ENCODE measurements at regions not wholly inside any gene's neighbourhood (a gene's known extent, or its start where the extent isn't known, plus 50 kb on each side); places are given as distances from the start of the nearest gene placed in this dataset.

GRCh38 chr6:169959136-169960002, 207.9 kb downstream of the ERMARD start:
- DNase-seq (ENCODE audit: low read depth in 1 of 2, low spot score in 1 of 2) = peak in 1 of 2 donors; percentile 24

GRCh38 chr6:169958510-169958909, 207.1 kb downstream of the ERMARD start:
- DNase-seq (ENCODE audit: low read depth in 1 of 2, low spot score in 1 of 2) = no peak

DNA sequence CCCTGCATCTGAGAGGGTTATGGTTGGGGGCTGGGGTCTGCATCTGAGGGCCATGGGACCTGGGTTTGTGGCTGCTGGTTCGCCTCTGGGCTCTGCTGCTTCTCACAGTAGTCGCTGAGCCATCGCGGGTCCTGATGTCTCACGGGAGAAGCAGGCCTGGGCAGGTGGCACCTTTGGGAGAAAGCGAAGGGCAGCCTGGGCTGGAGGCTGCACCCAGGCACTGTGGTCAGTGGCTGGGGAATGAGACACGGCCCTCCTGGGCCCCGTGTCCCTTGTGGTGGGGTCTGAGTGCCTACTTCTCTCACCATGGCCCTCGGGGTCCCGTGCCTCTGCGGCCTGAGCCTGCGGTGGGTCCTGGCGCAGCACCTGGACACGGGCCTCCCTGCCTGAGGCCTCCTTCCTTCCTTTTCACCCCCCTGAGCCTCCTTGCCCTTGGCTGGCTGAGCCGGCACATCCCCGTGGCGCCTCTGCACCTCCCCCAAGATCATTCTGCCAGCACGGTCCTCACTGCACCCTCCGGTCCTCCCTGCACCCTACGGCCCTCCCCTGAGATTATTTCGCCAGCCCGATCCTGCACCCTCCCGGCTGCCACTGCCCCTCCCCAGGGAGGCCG, 206.0 kb downstream of the ERMARD start:
- no peak for DNase-seq (ENCODE audit: low read depth in 1 of 2, low spot score in 1 of 2)

DNA sequence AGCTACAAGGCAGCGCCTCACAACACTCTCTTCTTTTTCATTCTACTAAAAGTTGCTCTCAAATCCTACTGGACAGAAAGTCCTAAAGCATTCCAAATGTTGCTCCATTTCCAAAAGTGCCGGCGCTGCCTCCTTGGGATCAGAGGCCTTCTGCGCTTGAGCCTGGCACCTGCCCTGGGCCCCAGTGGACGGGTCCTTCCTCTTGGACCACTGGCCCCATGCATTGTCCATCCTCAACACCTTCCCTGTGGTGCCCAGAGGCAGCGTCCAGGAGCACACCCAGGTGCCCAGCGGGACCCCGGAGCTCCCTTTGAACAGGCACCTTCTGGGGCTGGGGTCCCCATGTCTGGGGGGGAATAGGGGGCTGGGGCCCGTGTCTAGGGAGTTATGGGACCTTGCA, 205.2 kb downstream of the ERMARD start:
- no peak for DNase-seq (ENCODE audit: low read depth in 1 of 2, low spot score in 1 of 2)

DNA sequence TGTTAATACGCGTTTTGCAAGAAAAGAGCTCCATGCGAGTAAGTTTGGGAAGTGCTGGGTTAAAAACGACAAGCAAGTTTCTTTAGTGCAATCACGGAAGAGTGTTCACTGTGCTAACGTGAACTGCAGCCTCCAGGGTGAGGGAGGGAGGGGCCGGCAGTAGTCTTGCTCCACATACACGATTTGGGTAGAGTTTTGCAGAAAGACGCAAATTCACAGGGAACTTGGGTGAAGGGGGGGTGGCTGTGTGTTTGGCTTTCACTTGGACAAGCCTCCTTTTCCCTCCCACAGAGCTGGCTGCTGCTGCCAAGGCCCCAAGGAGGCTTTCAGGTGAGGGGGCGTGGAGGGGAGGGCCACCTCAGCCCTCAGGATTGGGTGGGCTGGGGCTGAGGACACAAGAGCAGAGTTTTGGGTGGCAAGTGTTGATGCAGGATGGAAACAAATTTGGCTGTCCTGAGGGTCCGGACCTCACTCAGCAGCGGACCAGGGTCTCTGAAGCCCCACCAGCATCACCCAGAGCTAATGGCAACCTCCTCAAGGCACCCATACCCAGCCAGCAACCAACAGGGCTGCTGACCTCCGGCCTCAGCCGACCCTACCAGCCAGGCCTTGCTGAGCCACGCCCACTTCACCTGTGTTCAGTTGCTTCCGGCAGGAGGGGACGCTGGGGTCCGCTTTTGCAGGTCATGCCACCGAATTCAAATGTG, 204.5 kb downstream of the ERMARD start:
- DNase-seq (ENCODE audit: low read depth in 1 of 2, low spot score in 1 of 2) = no peak

DNA sequence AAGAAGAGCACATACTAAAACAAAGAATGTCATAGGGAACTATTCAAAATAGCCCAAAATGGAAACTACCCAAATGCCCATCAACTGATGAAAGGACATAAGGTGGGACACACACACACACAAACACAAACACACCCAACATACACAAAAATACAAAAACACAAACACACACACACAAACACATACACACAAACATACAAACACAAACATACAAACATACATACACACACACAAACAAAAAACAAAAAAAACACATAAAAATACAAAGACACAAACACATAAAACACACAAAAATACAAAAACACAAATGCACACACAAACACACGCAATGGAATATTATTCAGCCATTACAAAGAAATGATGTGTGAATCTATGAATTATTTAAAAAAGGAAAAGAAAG, 203.6 kb downstream of the ERMARD start:
- DNase-seq (ENCODE audit: low read depth in 1 of 2, low spot score in 1 of 2) = no peak

GRCh38 chr6:169953686-169954085, 202.3 kb downstream of the ERMARD start:
- no peak for DNase-seq (ENCODE audit: low read depth in 1 of 2, low spot score in 1 of 2)

GRCh38 chr6:169950558-169950957, 199.1 kb downstream of the ERMARD start:
- DNase-seq (ENCODE audit: low read depth in 1 of 2, low spot score in 1 of 2) = no peak

- DNase-seq (ENCODE audit: low read depth in 1 of 2, low spot score in 1 of 2) = no peak
Observed at GRCh38 chr6:169949511-169950097, 198.2 kb downstream of the ERMARD start.

GRCh38 chr6:169946971-169947370, 195.5 kb downstream of the ERMARD start:
- no peak for DNase-seq (ENCODE audit: low read depth in 1 of 2, low spot score in 1 of 2)

- DNase-seq (ENCODE audit: low read depth in 1 of 2, low spot score in 1 of 2) = no peak
Observed at GRCh38 chr6:169945117-169945516, 193.7 kb downstream of the ERMARD start.

DNA sequence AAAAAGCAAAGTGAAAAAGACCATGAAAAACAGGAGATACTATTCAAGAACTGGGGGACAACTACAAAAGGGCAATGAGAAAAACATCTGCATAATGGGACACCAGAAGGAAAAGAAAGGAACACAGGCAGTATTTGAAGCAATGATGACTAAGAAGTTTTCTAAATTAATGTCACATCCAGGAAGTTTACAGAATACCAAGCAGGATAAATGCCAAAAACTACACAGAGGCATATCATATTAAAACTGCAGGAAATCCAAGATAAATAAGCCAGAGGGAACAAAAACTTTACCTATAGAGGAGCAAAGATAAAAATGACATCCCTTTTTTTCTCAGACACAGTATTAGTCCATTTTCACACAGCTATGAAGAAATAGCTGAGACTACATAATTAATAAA, 193.0 kb downstream of the ERMARD start:
- no peak for DNase-seq (ENCODE audit: low read depth in 1 of 2, low spot score in 1 of 2)

DNA sequence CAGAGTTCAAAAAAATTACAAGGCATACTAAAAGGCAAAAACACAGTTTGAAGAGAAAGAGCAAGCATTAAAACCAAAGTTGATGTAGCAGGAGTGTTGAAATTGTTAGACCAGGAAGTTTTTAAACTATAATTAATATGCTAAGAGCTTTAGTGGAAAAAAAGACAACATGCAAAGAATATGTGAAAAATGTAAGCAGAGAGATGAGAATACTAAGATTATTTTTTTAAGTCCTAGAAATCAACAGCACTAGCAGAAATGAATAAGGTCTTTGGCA, 192.6 kb downstream of the ERMARD start:
- DNase-seq (ENCODE audit: low read depth in 1 of 2, low spot score in 1 of 2) = no peak

DNA sequence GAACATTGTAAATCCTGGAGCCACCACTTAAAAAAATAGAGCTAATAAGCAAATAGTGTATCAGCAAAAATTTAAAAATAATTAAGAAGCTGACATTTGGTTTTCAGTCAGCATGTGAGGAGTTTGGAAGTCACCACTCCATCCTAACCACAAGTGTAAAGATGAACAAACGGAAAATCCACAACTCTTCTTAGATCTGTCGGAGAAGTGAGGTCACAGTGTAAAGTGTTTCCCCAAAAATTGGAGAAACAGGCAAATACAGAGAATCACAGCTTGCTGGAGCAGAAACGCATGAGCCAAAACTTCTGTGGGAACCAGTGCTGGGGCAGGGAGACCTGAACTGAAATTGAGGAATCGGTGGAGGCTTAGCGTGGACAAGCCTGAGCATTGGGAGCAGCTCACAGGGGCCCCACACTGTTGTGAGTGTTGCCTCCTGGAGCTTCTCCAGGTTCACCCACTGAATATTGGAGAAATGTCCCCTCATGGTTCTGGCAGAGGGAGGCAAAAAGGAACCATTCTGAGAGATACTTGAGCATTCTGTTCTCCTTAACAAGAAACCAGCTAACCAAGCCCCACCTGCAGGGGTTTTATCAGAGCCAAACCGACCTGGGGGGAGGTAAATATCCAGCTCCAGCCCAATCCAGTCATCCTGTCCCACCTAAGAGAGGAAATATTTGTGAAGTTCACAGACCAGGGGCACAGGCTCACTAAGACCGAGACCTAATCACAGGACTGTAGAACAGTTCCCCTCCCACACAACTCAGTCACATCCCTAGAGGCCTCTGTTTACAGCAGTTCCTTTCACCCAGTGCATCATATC, 192.0 kb downstream of the ERMARD start:
- DNase-seq (ENCODE audit: low read depth in 1 of 2, low spot score in 1 of 2) = no peak

DNA sequence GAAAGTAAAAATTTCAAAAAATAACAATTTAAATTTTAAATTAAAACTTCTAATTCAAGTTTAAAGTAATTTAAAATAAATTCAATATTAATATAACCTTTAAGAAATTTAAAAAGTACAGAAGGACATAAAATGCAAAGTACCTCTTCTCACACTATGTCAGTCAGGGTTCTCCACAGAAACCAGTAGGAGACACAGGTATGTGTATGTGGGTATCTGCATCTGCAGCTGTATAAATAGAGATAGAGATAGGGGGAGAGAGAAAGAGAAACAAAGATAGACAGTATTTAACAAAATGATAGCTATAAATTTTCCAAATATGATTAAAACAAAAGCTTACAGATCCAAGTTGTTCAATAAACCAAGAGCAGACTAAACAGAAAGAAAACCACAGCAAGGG, 190.8 kb downstream of the ERMARD start:
- no peak for DNase-seq (ENCODE audit: low read depth in 1 of 2, low spot score in 1 of 2)

DNA sequence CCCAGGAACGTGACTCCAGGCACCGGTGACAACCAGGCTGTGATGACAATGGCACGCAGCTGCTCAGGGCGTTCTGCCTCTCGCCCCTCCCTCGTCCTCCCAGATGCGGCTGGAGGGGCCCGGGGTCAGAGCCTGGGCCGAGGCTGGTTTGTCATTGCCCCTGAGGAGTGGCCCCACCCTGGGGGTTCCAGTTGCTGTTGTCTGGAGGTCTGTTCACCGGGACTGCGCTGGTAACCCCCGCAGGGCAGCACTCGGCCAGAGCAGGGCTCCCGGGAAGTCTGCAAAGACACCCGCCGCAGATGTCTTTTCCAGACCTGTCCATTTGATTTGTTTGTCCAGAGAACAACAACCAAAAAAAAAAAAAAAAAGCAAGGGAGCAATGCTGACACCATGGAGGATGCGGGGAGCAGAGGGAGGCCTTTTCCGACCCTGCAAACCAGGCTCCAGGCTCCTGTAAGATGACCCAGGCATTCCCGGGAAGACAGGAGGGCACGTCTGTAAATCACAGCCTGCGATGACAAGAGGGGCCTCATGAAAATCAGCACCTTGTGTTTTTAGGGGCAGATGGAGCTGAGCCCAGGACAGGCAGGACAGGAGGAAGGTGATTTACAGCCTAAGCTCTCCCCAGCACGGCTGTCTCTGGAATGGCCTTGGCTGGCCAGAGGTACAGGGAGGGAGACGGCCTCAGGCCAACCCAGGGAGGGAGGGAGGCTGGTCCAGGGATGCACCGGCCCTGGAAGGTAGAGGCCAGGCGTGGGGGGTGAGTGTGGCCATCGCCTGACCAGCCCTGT, 189.3 kb downstream of the ERMARD start:
- no peak for DNase-seq (ENCODE audit: low read depth in 1 of 2, low spot score in 1 of 2)

DNA sequence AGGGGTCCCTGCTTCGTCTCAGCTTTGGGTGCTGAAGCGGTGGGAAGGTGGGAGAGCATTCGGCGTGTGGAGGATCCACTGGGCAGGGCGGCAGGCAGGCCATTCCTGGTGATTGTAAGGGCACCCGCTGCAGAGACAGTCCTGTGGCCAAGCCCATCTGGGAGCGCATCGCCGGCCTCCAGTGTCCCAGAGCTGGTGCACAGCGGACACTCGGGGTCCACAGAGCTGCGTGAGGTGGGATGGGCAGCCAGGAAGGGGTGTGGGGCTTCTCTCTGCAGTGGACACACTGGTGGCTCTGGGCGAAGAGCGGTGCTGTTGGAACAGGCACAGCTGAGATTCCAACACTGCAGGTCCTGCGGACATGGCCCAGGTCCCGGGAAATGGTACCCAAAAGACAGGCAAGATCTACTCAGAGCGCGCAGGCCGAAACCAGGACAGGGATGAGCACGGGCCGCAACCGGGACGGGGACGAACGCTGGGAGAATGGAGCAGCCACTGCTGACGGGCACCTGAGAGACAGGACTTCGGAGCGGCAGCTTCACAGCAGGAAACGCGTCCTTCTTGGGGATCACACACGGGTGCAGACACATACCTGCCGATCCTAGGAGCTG, 188.2 kb downstream of the ERMARD start:
- no peak for DNase-seq (ENCODE audit: low read depth in 1 of 2, low spot score in 1 of 2)

DNA sequence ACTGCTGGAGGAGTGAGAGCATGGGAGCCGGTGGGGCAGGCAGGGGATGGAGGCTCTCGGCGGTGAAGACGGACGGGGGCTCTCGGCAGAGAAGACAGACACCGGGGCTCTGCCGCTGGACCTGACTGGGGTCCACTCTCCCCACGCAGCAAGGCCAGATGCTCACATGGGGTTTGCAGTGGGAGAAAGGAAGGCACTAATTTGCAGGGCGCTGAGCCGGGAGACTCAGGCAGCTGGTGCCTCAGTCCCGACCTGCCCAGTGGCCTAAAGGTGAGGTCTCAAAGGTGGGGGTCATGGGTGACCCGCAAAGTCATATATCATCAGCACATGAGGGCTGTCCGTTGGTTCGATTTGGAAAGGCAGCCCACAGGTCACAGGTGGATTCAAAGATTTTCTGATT, 187.3 kb downstream of the ERMARD start:
- no peak for DNase-seq (ENCODE audit: low read depth in 1 of 2, low spot score in 1 of 2)

GRCh38 chr6:169938262-169938701, 186.9 kb downstream of the ERMARD start:
- no peak for DNase-seq (ENCODE audit: low read depth in 1 of 2, low spot score in 1 of 2)

Data from activated T-helper 1 cell treated with anti-CD3 and anti-CD28 coated beads, Interleukin-2, amount 50 U/mL, for 16 hours (primary cell).